LNCAP (cell line): ENCODE measurements at regions not wholly inside any gene's neighbourhood (a gene's known extent, or its start where the extent isn't known, plus 50 kb on each side); places are given as distances from the start of the nearest gene placed in this dataset.

Source experiments
- CTCF ChIP-seq: fragments of 450-650 bp; IDR thresholded peaks from 2 replicates; pipeline ENCODE4 v1.5.1; 2017; ENCODE audit warnings: mild to moderate bottlenecking

DNA sequence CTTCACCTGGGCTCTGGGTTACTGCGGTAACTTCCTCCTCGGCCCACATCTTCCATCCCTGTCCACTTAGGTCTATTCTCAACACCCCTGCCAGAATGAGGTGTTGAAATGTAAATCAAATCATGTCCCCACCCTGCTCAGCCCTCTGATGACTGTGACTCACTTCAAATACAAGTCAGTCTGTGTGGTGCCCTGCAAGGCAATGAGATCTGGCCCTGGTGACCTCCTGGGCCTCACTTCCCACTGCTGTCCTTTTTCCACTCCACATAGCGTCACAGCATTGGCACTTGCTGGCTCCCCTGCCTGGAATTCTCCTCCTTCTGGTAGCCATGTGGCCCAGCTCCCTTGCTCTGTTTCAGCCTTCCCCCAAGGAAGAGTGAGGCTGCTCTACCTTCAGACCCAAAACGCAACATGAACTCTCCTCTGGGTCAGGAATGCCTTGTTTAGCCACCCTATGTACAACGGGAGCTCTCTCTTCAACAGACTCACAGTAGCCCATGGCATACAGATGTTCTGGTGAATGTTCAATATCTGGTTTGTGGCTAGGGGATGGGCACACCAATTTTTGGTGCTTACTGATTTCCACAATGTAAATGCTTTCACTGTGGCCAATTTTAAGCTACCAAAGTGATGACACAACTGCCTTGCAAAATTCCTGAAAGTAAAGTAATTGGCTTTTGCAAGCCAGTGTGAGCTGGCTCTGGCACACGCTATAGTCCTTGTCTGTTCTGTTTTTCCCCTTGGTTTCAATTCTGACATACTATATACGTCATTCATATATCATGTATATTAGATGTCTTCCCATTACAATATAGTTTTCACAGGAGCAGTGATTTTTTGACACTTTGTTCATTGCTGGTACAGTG is 550.3 kb upstream of the HS6ST1 start:
- TF ChIP-seq CTCF, result no peak

DNA sequence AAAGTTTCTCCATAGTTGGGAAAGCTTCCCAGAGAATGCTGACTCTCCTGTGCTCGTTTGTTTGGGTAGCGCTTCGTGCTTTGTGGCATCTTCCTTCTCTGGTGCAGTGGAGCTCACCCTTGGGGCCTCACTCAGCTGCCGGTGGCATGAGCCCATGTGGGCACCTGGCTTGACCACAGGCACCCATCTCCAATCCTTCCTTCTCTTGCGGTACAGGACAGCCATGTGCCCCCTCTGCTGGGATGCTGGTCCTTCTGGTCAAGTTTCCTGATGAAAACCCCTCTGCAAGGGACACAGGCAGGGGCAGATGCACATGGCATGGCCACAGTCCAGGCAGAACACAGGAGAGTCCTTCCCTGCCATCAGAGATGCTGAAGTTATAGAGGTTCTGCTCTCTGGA is 555.9 kb upstream of the HS6ST1 start:
- TF ChIP-seq CTCF, result no peak

DNA sequence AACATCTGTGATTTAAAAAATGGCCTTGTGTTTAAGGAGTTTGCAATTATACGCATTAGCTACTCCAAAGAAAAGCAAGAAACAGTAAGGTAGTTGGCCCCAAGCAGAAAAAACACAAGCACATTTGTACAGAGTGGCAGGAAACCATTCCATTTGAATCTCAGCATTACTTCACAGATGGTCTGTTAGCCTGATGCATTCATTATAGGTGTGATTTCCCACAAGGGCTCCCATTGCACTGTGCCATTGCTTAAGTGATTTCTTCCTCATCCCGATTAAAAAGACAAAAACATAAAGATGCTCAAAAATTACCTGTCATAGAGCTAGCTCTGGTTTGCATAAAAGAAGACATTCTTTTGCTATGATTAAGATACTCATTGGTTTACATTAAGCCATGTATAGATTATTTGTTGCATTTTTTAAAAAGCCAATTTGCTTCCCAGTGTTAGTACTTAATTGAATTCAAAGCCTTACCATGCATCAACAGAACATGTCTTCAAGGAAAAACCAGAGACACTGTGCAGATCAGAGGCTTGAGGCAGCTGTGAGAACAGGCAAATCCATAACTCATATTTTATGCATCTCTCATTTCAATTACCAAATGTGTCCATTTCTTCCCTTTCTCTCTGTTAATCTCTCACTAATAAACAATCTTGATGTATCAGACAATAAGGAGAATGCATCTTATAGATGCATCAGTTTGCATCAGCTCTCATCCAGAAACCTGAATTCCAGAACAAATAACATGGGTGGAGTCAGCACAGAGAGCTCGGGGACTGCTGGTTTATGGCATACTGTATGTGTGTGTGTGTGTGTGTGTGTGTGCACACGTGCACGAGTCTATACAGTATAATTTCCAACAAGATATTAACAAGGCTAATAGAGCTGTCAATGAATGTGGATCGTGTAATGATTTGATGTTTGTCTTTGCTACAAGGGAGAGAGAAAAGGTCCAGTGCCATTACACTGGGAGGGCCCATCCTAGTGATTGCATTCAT is 558.6 kb upstream of the HS6ST1 start:
- TF ChIP-seq CTCF, result no peak

- TF ChIP-seq CTCF, result no peak
Measured at GRCh38 chr2:128879161-128879560, 560.5 kb upstream of the HS6ST1 start.

GRCh38 chr2:128894896-128895295 is 576.2 kb upstream of the HS6ST1 start:
- TF ChIP-seq CTCF, result no peak

GRCh38 chr2:128901572-128902391 is 583.1 kb upstream of the HS6ST1 start:
- TF ChIP-seq CTCF, result no peak

GRCh38 chr2:128903637-128904036 is 585.0 kb upstream of the HS6ST1 start:
- TF ChIP-seq CTCF, result no peak
